ENCODE measurements at regions not wholly inside any gene's neighbourhood (a gene's known extent, or its start where the extent isn't known, plus 50 kb on each side); places are given as distances from the start of the nearest gene placed in this dataset.

DNA sequence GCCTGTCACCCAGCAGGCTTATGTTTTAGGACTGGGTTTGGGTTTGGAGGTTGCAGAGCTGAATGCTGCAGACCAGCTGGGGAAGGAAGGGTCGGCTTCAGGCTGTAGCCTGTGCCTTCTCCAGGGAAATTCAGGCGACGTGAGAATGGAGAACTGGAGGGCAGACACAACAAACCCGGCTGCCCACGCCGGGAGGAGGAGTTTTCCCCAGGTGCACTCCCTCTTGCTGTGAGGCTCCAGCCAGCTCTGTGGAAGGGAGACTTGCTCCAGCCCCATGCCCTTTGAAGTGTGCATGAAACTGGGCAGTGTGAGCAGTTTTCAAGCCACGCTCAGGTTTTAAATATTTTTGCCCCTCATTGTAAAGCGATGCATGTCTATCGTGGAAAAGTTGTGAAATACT is 279.1 kb downstream of the CCSER2 start (continued):
- TF ChIP-seq, protein P1, sequence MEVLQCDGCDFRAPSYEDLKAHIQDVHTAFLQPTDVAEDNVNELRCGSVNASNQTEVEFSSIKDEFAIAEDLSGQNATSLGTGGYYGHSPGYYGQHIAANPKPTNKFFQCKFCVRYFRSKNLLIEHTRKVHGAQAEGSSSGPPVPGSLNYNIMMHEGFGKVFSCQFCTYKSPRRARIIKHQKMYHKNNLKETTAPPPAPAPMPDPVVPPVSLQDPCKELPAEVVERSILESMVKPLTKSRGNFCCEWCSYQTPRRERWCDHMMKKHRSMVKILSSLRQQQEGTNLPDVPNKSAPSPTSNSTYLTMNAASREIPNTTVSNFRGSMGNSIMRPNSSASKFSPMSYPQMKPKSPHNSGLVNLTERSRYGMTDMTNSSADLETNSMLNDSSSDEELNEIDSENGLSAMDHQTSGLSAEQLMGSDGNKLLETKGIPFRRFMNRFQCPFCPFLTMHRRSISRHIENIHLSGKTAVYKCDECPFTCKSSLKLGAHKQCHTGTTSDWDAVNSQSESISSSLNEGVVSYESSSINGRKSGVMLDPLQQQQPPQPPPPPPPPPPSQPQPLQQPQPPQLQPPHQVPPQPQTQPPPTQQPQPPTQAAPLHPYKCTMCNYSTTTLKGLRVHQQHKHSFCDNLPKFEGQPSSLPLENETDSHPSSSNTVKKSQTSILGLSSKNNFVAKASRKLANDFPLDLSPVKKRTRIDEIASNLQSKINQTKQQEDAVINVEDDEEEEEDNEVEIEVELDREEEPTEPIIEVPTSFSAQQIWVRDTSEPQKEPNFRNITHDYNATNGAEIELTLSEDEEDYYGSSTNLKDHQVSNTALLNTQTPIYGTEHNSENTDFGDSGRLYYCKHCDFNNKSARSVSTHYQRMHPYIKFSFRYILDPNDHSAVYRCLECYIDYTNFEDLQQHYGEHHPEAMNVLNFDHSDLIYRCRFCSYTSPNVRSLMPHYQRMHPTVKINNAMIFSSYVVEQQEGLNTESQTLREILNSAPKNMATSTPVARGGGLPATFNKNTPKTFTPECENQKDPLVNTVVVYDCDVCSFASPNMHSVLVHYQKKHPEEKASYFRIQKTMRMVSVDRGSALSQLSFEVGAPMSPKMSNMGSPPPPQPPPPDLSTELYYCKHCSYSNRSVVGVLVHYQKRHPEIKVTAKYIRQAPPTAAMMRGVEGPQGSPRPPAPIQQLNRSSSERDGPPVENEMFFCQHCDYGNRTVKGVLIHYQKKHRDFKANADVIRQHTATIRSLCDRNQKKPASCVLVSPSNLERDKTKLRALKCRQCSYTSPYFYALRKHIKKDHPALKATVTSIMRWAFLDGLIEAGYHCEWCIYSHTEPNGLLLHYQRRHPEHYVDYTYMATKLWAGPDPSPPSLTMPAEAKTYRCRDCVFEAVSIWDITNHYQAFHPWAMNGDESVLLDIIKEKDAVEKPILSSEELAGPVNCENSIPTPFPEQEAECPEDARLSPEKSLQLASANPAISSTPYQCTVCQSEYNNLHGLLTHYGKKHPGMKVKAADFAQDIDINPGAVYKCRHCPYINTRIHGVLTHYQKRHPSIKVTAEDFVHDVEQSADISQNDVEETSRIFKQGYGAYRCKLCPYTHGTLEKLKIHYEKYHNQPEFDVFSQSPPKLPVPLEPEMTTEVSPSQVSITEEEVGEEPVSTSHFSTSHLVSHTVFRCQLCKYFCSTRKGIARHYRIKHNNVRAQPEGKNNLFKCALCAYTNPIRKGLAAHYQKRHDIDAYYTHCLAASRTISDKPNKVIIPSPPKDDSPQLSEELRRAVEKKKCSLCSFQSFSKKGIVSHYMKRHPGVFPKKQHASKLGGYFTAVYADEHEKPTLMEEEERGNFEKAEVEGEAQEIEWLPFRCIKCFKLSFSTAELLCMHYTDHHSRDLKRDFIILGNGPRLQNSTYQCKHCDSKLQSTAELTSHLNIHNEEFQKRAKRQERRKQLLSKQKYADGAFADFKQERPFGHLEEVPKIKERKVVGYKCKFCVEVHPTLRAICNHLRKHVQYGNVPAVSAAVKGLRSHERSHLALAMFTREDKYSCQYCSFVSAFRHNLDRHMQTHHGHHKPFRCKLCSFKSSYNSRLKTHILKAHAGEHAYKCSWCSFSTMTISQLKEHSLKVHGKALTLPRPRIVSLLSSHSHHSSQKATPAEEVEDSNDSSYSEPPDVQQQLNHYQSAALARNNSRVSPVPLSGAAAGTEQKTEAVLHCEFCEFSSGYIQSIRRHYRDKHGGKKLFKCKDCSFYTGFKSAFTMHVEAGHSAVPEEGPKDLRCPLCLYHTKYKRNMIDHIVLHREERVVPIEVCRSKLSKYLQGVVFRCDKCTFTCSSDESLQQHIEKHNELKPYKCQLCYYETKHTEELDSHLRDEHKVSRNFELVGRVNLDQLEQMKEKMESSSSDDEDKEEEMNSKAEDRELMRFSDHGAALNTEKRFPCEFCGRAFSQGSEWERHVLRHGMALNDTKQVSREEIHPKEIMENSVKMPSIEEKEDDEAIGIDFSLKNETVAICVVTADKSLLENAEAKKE (CRISPR knock-in tag; IDR thresholded peaks at IDR 0.05): no peak
- TF ChIP-seq EZH2 (IDR thresholded peaks at IDR 0.05; ENCODE audit: low read depth, unreplicated experiment) (no peak), EZH2phosphoT487 (IDR thresholded peaks at IDR 0.05; ENCODE audit: unreplicated experiment) (no peak)

DNA sequence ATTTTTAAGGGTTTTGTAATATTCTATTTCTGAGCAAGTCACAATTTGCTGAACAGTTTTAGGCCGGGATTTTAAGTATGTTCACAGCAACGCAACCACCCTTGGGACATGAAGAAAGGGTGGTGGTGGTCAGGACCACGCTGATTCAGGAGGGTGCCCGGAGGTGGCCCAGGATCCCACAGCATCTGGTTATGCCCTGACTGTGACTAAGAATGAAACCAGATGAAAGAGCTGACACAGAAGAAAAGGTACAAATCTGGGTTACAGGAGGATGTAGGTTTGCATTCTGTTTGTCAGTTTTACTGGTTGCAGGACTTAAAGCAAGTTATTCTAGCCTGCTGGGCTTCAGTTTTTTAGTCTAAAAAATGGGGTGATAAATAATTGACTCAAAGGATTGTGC is 279.7 kb downstream of the CCSER2 start:
- Histone ChIP-seq H3K36me3 (ENCODE audit: insufficient read depth) (no peaks in the 10 kb centered on the region), H3K79me2 (replicated peaks; ENCODE audit: insufficient read depth) (no peaks in the 10 kb centered on the region), H3K27me3 (ENCODE audit: insufficient read depth) (peaks cover 13% of the 10 kb centered on the region), H3K4me3 (no peak overlapping the region), H3K4me2 (no peak overlapping the region), H2AFZ (no peak overlapping the region; the same call in 1 of the 2 replicates), H3K9me2 (ENCODE audit: insufficient read depth) (no peaks in the 10 kb centered on the region), H3K4me1 (ENCODE audit: insufficient read depth) (peaks cover 21% of the 10 kb centered on the region), H4K20me1 (replicated peaks; ENCODE audit: insufficient read depth) (no peaks in the 10 kb centered on the region), H3K27ac (ENCODE audit: low read depth) (no peak overlapping the region), H3F3A (replicated peaks; ENCODE audit: low read depth) (no peaks in the 10 kb centered on the region)
- H3K36me3 Mint-ChIP-seq (ENCODE audit: low read depth): no peaks in the 10 kb centered on the region
- H3K9me3 Mint-ChIP-seq: no peaks in the 10 kb centered on the region
- TF ChIP-seq ZNF114 (CRISPR knock-in tag; IDR thresholded peaks at IDR 0.05) (no peak), STAT1 (IDR thresholded peaks at IDR 0.05; ENCODE audit: unreplicated experiment) (no peak), EZH2 (IDR thresholded peaks at IDR 0.05; ENCODE audit: low read depth, unreplicated experiment) (no peak), NANOG (IDR thresholded peaks at IDR 0.05; ENCODE audit: borderline replicate concordance) (no peak), POLR2AphosphoS5 (IDR thresholded peaks at IDR 0.05; ENCODE audit: low read depth) (no peak)
- TF ChIP-seq, protein P2, sequence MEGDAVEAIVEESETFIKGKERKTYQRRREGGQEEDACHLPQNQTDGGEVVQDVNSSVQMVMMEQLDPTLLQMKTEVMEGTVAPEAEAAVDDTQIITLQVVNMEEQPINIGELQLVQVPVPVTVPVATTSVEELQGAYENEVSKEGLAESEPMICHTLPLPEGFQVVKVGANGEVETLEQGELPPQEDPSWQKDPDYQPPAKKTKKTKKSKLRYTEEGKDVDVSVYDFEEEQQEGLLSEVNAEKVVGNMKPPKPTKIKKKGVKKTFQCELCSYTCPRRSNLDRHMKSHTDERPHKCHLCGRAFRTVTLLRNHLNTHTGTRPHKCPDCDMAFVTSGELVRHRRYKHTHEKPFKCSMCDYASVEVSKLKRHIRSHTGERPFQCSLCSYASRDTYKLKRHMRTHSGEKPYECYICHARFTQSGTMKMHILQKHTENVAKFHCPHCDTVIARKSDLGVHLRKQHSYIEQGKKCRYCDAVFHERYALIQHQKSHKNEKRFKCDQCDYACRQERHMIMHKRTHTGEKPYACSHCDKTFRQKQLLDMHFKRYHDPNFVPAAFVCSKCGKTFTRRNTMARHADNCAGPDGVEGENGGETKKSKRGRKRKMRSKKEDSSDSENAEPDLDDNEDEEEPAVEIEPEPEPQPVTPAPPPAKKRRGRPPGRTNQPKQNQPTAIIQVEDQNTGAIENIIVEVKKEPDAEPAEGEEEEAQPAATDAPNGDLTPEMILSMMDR (conservative IDR thresholded peaks at IDR 0.05; ENCODE audit: low read depth in 2 of 2): no peak
- no peak overlapping the region for H3K4me3 Mint-ChIP-seq
- no peak for ATAC-seq
- DNase-seq (ENCODE audit: low spot score): no peak
- H3K27me3 Mint-ChIP-seq (ENCODE audit: insufficient read depth, low read depth, poor library complexity): peaks cover 4% of the 10 kb centered on the region
- no peak overlapping the region for H3K27ac Mint-ChIP-seq
- peaks cover 32% of the 10 kb centered on the region for H3K4me1 Mint-ChIP-seq

All from GM23338 (cell line).